ENCODE measurements at regions not wholly inside any gene's neighbourhood (a gene's known extent, or its start where the extent isn't known, plus 50 kb on each side); places are given as distances from the start of the nearest gene placed in this dataset.

DNA sequence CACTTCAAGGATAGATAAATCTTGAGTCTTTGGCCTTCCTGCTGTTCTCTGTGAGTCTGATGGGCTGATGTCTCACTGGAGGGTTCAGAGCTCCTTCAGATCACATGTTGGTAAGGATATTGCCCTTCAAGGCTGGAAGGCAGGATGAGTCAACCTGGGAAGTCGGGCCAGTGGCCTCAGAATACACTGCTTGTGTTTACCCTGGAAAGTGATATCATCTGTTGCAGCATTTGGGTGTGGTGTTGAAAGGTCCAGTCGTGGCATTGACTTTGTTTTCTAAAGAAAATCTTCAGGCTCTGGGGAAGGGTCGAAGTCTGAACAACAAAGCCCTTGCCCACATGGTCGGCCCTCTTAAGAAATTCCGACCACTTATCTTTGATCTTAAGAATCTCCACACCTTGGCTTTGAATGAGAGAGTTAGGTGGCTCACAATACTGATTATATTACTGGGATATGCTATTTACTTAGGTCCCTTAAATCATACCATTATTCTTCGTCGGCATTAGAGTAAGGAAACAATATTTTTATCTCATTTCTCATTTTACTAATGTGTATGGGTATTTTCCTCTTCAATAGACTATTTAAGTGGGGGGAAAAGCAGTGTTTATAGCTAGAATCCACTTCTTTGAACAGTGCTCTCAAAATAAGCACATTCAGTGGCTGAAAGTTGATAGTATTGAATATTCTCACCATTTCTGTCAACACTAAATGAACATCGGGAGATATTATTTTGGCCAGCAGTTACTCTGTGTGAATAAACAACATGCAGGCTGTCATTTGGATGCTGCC lies 303.9 kb upstream of the RASGRP1 start:
- TF ChIP-seq, protein P1, sequence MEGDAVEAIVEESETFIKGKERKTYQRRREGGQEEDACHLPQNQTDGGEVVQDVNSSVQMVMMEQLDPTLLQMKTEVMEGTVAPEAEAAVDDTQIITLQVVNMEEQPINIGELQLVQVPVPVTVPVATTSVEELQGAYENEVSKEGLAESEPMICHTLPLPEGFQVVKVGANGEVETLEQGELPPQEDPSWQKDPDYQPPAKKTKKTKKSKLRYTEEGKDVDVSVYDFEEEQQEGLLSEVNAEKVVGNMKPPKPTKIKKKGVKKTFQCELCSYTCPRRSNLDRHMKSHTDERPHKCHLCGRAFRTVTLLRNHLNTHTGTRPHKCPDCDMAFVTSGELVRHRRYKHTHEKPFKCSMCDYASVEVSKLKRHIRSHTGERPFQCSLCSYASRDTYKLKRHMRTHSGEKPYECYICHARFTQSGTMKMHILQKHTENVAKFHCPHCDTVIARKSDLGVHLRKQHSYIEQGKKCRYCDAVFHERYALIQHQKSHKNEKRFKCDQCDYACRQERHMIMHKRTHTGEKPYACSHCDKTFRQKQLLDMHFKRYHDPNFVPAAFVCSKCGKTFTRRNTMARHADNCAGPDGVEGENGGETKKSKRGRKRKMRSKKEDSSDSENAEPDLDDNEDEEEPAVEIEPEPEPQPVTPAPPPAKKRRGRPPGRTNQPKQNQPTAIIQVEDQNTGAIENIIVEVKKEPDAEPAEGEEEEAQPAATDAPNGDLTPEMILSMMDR (IDR thresholded peaks at IDR 0.05; ENCODE audit: insufficient read depth, low read depth, low read length): no peak
- TF ChIP-seq EZH2 (IDR thresholded peaks at IDR 0.05; ENCODE audit: insufficient read depth, low read length): no peak

DNA sequence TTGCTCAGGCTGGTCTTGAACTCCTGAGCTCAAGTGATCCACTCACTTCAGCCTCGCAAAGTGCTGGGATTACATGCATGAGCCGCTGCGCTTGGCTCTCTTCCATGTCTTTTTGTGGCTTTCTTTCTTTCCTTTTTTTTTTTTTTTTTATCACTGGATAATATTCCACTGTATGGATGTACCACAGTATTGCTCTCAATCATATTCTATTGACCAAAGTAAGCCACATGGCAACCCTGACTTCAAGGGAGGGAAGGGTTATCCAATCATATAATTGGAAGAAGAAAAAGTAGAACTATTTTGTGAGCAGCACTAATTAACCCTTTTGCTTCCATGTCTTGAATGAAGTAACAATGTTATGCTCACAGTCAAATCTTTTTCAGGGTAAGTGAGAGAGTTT lies 307.0 kb upstream of the RASGRP1 start:
- Histone ChIP-seq H3K36me3 (ENCODE audit: insufficient read depth, low read length) (no peaks in the 10 kb centered on the region), H3K9ac (ENCODE audit: low read length) (no peak overlapping the region), H4K20me1 (ENCODE audit: insufficient read depth, low read length) (no peaks in the 10 kb centered on the region), H3K4me2 (ENCODE audit: low read length) (no peak overlapping the region), H3K4me3 (ENCODE audit: insufficient read depth, low read depth, low read length) (no peak overlapping the region), H3K79me2 (ENCODE audit: insufficient read depth, low read length) (no peaks in the 10 kb centered on the region), H3K9me3 (ENCODE audit: insufficient read depth, low read depth, low read length) (no peaks in the 10 kb centered on the region), H3K4me1 (ENCODE audit: insufficient read depth, low read length) (peaks cover 9% of the 10 kb centered on the region), H3K27ac (ENCODE audit: low read depth, low read length) (no peak overlapping the region), H2AFZ (ENCODE audit: low read depth, low read length) (no peak overlapping the region), H3K27me3 (ENCODE audit: insufficient read depth, low read length) (no peaks in the 10 kb centered on the region)
- Mint-ChIP-seq H3K4me3 (ENCODE audit: unreplicated experiment) (no peak overlapping the region), H3K4me1 (ENCODE audit: low read depth, unreplicated experiment) (peaks cover 25% of the 10 kb centered on the region), H3K36me3 (ENCODE audit: low read depth, unreplicated experiment) (no peaks in the 10 kb centered on the region), H3K27ac (ENCODE audit: unreplicated experiment) (no peak overlapping the region), H3K9me3 (ENCODE audit: unreplicated experiment) (peaks cover 3% of the 10 kb centered on the region), H3K27me3 (ENCODE audit: low read depth, unreplicated experiment) (no peaks in the 10 kb centered on the region)
- no peak for TF ChIP-seq EZH2 (IDR thresholded peaks at IDR 0.05; ENCODE audit: insufficient read depth, low read length)
- TF ChIP-seq, protein P1 (IDR thresholded peaks at IDR 0.05; ENCODE audit: insufficient read depth, low read depth, low read length): no peak
- FAIRE-seq (no peak), DNase-seq (ENCODE audit: low read depth) (no peak)

More for the DNA sequence above, 303.9 kb upstream of the RASGRP1 start:
- H3K27ac Mint-ChIP-seq (ENCODE audit: unreplicated experiment): peak overlapping the region; percentile 90
- Histone ChIP-seq H4K20me1 (ENCODE audit: insufficient read depth, low read length) (no peaks in the 10 kb centered on the region), H3K27me3 (ENCODE audit: insufficient read depth, low read length) (no peaks in the 10 kb centered on the region), H3K4me2 (ENCODE audit: low read length) (peak overlapping the region; percentile 10), H3K4me1 (ENCODE audit: insufficient read depth, low read length) (peaks cover 20% of the 10 kb centered on the region), H3K9me3 (ENCODE audit: insufficient read depth, low read depth, low read length) (no peaks in the 10 kb centered on the region), H2AFZ (ENCODE audit: low read depth, low read length) (peak overlapping the region; percentile 16), H3K9ac (ENCODE audit: low read length) (no peak overlapping the region), H3K4me3 (ENCODE audit: insufficient read depth, low read depth, low read length) (no peak overlapping the region), H3K27ac (ENCODE audit: low read depth, low read length) (peak overlapping the region; percentile 14), H3K36me3 (ENCODE audit: insufficient read depth, low read length) (no peaks in the 10 kb centered on the region), H3K79me2 (ENCODE audit: insufficient read depth, low read length) (no peaks in the 10 kb centered on the region)
- peak; percentile 76 for DNase-seq (ENCODE audit: low read depth)
- no peaks in the 10 kb centered on the region for H3K36me3 Mint-ChIP-seq (ENCODE audit: low read depth, unreplicated experiment)
- H3K9me3 Mint-ChIP-seq (ENCODE audit: unreplicated experiment): peaks cover 3% of the 10 kb centered on the region
- H3K4me3 Mint-ChIP-seq (ENCODE audit: unreplicated experiment): no peak overlapping the region
- H3K27me3 Mint-ChIP-seq (ENCODE audit: low read depth, unreplicated experiment): no peaks in the 10 kb centered on the region
- H3K4me1 Mint-ChIP-seq (ENCODE audit: low read depth, unreplicated experiment): peaks cover 34% of the 10 kb centered on the region
- peak; percentile 79 for FAIRE-seq

DNA sequence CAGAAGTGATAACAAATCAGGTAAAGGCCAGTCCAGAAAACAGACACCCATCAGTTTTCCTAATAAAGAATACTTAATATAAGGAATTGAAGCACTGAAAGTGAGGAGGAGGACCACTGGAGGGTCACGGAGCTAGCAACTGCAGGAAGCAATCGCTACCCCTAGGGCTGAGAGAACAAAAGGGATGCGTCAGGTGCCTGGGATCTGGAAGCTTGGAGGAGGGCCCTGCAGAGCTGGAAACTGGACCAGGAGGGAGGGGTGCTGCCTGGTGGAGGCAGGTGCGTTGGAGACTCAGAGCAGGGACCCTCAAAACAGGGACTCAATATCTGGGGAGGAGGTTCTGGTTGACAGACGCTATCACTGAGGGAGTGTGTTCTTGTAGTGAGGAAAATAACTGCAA lies 308.1 kb upstream of the RASGRP1 start:
- Mint-ChIP-seq H3K36me3 (ENCODE audit: low read depth, unreplicated experiment) (no peaks in the 10 kb centered on the region), H3K4me1 (ENCODE audit: low read depth, unreplicated experiment) (peaks cover 24% of the 10 kb centered on the region), H3K27ac (ENCODE audit: unreplicated experiment) (no peak overlapping the region), H3K27me3 (ENCODE audit: low read depth, unreplicated experiment) (no peaks in the 10 kb centered on the region), H3K9me3 (ENCODE audit: unreplicated experiment) (peaks cover 3% of the 10 kb centered on the region), H3K4me3 (ENCODE audit: unreplicated experiment) (no peak overlapping the region)
- Histone ChIP-seq H3K9me3 (ENCODE audit: insufficient read depth, low read depth, low read length) (no peaks in the 10 kb centered on the region), H3K9ac (ENCODE audit: low read length) (no peak overlapping the region), H3K27ac (ENCODE audit: low read depth, low read length) (no peak overlapping the region), H3K4me2 (ENCODE audit: low read length) (no peak overlapping the region), H3K4me3 (ENCODE audit: insufficient read depth, low read depth, low read length) (no peak overlapping the region), H3K27me3 (ENCODE audit: insufficient read depth, low read length) (no peaks in the 10 kb centered on the region), H3K36me3 (ENCODE audit: insufficient read depth, low read length) (no peaks in the 10 kb centered on the region), H3K79me2 (ENCODE audit: insufficient read depth, low read length) (no peaks in the 10 kb centered on the region), H4K20me1 (ENCODE audit: insufficient read depth, low read length) (no peaks in the 10 kb centered on the region), H2AFZ (ENCODE audit: low read depth, low read length) (no peak overlapping the region), H3K4me1 (ENCODE audit: insufficient read depth, low read length) (peaks cover 8% of the 10 kb centered on the region)
- no peak for TF ChIP-seq EZH2 (IDR thresholded peaks at IDR 0.05; ENCODE audit: insufficient read depth, low read length)
- TF ChIP-seq, protein P1 (IDR thresholded peaks at IDR 0.05; ENCODE audit: insufficient read depth, low read depth, low read length): no peak
- DNase-seq (ENCODE audit: low read depth) (no peak), FAIRE-seq (no peak)
